ENCODE measurements at regions not wholly inside any gene's neighbourhood (a gene's known extent, or its start where the extent isn't known, plus 50 kb on each side); places are given as distances from the start of the nearest gene placed in this dataset.

DNA sequence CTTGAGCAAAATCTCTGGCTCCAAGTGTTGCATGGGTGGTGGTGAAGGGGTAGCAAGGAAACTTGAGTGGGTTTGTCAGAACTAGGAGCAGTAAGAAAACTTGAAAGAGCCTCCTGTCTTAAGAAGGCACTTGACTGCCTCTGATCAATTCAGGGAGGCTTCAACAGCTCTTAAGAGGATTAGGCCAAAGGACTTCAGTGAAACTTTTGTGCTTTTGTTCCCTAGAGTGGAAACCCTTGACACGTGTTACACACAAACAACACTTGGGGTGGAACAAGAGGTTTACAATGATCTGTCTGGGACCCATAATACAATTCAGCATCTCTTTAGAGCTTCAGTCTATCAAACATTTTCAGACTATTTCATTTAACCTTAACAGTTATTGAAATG is 80.1 kb upstream of the ARMC2 start:
- TF ChIP-seq, protein P1, sequence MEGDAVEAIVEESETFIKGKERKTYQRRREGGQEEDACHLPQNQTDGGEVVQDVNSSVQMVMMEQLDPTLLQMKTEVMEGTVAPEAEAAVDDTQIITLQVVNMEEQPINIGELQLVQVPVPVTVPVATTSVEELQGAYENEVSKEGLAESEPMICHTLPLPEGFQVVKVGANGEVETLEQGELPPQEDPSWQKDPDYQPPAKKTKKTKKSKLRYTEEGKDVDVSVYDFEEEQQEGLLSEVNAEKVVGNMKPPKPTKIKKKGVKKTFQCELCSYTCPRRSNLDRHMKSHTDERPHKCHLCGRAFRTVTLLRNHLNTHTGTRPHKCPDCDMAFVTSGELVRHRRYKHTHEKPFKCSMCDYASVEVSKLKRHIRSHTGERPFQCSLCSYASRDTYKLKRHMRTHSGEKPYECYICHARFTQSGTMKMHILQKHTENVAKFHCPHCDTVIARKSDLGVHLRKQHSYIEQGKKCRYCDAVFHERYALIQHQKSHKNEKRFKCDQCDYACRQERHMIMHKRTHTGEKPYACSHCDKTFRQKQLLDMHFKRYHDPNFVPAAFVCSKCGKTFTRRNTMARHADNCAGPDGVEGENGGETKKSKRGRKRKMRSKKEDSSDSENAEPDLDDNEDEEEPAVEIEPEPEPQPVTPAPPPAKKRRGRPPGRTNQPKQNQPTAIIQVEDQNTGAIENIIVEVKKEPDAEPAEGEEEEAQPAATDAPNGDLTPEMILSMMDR (IDR thresholded peaks at IDR 0.05), result no peak
- TF ChIP-seq EZH2phosphoT487 (IDR thresholded peaks at IDR 0.05) (peak; percentile 90), EZH2 (IDR thresholded peaks at IDR 0.05) (no peak)

Data from neural progenitor cell (in vitro differentiated cells).